ENCODE measurements at regions not wholly inside any gene's neighbourhood (a gene's known extent, or its start where the extent isn't known, plus 50 kb on each side); places are given as distances from the start of the nearest gene placed in this dataset.

DNA sequence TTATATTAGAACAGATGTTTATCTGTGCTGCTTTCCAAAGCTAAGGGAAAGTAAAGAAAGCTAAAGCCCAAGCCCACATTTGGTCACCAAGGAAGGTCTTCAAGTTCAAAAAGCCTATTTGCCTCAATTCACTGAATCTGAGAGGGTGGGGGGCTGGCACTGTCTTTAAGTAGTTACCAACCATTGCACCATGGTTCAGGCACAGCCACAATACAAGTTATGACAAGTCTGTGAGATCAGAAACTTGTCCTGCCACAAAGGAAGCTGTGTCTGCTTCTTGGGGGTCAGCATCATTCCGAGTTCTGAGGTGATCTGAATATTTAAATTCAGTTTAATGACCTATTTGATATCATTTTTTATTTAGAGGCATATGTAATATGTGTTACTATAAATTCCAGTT, 78.3 kb upstream of the OPRM1 start:
- H3K4me3 ChIP-seq (ENCODE audit: control insufficient read depth, low read depth, low read length): no peak overlapping the region
- TF ChIP-seq, protein P1, sequence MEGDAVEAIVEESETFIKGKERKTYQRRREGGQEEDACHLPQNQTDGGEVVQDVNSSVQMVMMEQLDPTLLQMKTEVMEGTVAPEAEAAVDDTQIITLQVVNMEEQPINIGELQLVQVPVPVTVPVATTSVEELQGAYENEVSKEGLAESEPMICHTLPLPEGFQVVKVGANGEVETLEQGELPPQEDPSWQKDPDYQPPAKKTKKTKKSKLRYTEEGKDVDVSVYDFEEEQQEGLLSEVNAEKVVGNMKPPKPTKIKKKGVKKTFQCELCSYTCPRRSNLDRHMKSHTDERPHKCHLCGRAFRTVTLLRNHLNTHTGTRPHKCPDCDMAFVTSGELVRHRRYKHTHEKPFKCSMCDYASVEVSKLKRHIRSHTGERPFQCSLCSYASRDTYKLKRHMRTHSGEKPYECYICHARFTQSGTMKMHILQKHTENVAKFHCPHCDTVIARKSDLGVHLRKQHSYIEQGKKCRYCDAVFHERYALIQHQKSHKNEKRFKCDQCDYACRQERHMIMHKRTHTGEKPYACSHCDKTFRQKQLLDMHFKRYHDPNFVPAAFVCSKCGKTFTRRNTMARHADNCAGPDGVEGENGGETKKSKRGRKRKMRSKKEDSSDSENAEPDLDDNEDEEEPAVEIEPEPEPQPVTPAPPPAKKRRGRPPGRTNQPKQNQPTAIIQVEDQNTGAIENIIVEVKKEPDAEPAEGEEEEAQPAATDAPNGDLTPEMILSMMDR (IDR thresholded peaks at IDR 0.05; ENCODE audit: control insufficient read depth, insufficient read depth, low read depth, low read length, missing control alignments): no peak
- DNase-seq (ENCODE audit: low read depth): no peak

DNA sequence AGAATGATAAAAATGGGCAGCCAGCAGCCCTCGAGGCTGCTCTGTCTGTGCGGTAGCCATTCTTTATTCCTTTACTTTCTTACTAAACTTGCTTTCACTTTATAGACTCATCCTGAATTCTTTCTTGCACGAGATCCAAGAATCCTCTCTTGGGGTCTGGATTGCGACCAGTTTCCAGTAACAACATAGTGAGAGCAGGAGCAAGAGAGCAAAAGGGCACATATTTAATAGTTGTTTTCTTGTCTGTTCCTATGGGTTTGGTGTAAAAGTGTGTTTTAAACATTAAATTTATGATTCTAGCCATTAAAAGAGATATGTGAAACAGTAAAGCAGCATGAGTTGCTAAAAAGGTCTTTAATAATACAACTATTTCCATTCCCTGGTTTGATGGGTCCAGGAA, 78.8 kb upstream of the OPRM1 start:
- TF ChIP-seq, protein P1 (IDR thresholded peaks at IDR 0.05; ENCODE audit: control insufficient read depth, insufficient read depth, low read depth, low read length, missing control alignments): no peak
- H3K4me3 ChIP-seq (ENCODE audit: control insufficient read depth, low read depth, low read length): no peak overlapping the region
- no peak for DNase-seq (ENCODE audit: low read depth)

DNA sequence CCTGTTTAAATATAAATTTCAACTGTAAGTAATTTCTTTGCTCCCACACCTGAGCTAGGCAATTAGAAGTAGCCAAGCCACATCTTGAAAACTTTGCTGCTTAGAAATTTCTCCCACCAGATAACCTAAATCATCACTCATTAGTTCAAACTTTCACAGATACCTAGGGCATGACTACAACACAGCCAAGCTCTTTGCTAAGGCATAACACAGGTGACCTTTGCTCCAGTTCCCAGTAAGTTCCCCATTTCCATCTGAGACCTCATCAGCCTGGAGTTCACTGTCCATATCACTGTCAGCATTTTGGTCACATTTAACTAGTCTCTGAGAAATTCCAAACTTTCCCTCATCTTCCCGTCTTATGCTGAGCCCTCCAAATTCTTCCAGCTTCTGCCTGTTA, 79.8 kb upstream of the OPRM1 start:
- no peak for DNase-seq (ENCODE audit: low read depth)
- TF ChIP-seq, protein P1 (IDR thresholded peaks at IDR 0.05; ENCODE audit: control insufficient read depth, insufficient read depth, low read depth, low read length, missing control alignments): no peak
- no peak overlapping the region for H3K4me3 ChIP-seq (ENCODE audit: control insufficient read depth, low read depth, low read length)

DNA sequence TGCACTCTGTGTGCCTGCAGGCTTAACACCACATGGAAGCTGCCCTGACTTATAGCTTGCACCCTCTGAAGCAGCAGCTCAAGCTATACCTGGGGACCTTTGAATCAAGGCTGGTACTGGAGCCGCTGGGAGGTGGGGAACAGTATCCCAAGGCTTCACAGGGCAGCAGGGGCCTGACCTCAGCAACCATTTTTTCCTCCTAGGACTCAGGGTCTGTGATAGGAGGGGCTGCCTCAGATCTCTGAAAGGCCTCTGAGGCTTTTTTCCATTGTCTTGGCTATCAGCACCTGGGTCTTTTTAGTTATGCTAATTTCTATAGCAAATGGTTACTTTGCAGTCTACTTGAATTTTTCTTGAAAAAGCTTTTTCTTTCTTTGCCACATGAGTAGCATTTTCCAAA, 80.2 kb upstream of the OPRM1 start:
- H3K4me3 ChIP-seq (ENCODE audit: control insufficient read depth, low read depth, low read length): no peak overlapping the region
- no peak for DNase-seq (ENCODE audit: low read depth)
- TF ChIP-seq, protein P1 (IDR thresholded peaks at IDR 0.05; ENCODE audit: control insufficient read depth, insufficient read depth, low read depth, low read length, missing control alignments): no peak

DNA sequence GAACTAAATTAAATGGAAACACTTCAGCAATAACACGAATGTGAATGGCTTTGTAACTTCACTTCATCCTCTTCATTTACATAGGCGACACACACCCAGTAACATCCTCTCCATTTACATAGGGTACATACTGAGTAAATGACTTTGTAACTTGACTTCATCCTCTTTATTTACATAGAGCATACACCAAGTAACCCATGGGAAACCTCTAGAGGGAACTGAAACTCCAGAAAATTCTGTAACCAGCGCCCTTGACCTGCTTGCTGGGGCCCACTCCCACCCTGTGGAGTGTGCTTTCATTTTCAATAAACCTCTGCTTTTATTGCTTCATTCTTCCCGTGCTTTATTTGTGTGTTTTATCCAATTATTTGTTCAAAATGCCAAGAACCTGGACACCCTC, 81.6 kb upstream of the OPRM1 start:
- TF ChIP-seq, protein P1 (IDR thresholded peaks at IDR 0.05; ENCODE audit: control insufficient read depth, insufficient read depth, low read depth, low read length, missing control alignments): no peak
- DNase-seq (ENCODE audit: low read depth): no peak
- H3K4me3 ChIP-seq (ENCODE audit: control insufficient read depth, low read depth, low read length): no peak overlapping the region

DNA sequence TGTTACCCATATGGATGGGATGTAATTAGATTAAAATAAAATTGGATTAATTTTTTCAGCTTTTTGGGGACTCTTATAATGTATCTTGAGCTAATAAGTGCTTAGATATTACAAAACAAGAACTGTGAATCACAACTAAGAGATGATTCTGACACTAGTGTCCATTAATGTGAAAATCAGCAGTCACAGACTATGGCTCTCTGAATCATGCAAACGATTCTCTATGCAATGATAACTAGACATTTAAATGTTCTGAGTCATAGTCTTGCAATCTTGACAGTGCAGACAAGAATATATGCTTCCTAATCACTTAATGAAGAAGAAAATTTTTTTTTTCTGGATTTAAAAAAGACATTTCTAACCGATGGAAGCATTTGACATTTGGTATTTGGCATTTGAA, 82.2 kb upstream of the OPRM1 start:
- no peak for DNase-seq (ENCODE audit: low read depth)
- no peak overlapping the region for H3K4me3 ChIP-seq (ENCODE audit: control insufficient read depth, low read depth, low read length)
- TF ChIP-seq, protein P1 (IDR thresholded peaks at IDR 0.05; ENCODE audit: control insufficient read depth, insufficient read depth, low read depth, low read length, missing control alignments): no peak

DNA sequence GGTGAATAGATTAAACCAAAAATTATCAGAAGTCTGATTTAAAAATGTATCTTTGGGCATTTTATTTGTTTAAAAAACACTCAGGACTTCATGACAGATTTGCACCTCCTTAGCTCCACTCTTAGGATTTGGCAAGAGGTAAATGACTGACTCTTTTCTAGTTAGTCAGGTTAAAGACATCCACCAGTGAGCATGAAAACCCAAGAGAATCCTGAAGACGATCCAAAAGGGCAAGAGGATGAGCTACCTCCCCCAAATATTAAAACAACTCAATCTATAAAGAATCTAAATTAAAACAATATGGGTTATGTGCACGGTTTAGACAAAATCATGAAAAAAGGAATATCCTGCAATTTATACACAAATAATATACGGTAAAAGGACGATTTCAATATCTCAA, 89.4 kb upstream of the OPRM1 start:
- no peak for DNase-seq (ENCODE audit: low read depth)
- TF ChIP-seq, protein P1 (IDR thresholded peaks at IDR 0.05; ENCODE audit: control insufficient read depth, insufficient read depth, low read depth, low read length, missing control alignments): no peak
- H3K4me3 ChIP-seq (ENCODE audit: control insufficient read depth, low read depth, low read length): no peak overlapping the region
